ENCODE measurements at regions not wholly inside any gene's neighbourhood (a gene's known extent, or its start where the extent isn't known, plus 50 kb on each side); places are given as distances from the start of the nearest gene placed in this dataset.

- no peak for TF ChIP-seq CTCF (IDR thresholded peaks at IDR 0.05)
- TF ChIP-seq POLR2A (IDR thresholded peaks at IDR 0.05), result no peak
These were observed 326.3 kb upstream of the ZNF804A start for GRCh38 chr2:184272056-184272455.

Measured in Peyer's patch (tissue), 4 donors.